ENCODE measurements at regions not wholly inside any gene's neighbourhood (a gene's known extent, or its start where the extent isn't known, plus 50 kb on each side); places are given as distances from the start of the nearest gene placed in this dataset.

GRCh38 chr2:39540414-39540813 is 103.3 kb upstream of the MAP4K3 start:
- no peak for DNase-seq

DNA sequence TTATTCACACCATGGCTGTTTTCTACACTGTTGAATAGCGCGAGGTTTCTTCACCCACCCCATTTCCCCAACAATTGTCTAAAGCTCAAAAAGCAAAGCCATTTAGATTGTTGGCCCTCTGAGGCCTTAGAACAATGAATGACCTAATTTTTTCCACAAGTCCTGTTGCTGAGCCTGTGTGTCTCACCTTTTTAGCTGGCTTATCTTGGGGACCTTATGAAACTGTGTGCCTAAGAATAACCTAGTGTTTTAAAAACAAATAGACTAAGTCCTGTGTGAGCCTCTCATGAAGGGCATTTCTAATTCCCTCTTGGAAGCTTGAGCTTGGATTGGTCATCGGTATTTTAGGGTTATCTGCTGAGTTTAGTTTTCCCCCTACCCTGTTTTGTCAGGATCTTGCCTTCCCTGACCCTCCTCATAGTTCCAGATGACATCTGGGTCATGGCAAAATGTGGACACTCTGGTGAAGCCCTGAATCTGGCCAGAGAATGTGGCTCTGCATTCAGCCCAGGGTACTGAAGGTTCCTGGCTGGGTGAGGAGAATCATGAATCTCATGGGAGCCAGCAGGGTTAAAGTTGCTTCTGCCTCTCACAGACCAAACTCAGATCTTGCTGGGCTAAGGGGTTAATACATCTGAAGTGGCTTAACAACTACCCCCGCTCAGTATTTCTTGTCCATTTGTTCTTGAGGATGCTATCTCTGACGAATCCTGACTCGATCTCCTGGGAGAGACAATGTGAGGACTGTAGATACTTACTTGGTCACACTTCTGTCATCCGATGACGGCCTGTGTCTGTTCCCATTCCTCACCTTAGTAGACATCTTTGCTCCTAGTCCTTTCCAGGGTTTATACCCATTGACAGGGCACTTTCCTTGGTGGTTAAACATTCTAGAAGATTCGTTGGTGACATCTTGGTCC is 104.2 kb upstream of the MAP4K3 start:
- no peak for DNase-seq

GRCh38 chr2:39542523-39542922 is 105.4 kb upstream of the MAP4K3 start:
- DNase-seq, result peak; percentile 47

DNA sequence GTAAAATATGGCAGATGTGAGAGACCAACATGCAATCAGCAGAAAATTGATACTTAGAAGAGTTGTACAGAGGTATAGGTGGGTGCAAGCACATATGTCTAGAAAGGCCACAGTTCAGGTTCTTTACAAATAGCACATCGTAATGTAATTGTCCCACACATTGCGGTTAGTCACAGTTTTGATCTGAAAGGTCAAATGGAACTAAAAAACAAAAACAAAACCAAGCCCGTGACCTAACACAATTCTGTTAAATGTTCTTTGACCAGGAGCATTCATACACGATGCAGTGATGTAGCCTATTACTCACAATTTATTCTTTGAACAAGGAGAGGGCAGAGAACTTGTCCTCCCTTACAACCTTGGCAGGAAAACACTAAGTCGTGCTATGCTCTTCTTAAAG is 108.9 kb upstream of the MAP4K3 start:
- no peak for DNase-seq

GRCh38 chr2:39546409-39546808 is 109.3 kb upstream of the MAP4K3 start:
- DNase-seq, result no peak

GRCh38 chr2:39546937-39547336 is 109.9 kb upstream of the MAP4K3 start:
- no peak for DNase-seq

DNA sequence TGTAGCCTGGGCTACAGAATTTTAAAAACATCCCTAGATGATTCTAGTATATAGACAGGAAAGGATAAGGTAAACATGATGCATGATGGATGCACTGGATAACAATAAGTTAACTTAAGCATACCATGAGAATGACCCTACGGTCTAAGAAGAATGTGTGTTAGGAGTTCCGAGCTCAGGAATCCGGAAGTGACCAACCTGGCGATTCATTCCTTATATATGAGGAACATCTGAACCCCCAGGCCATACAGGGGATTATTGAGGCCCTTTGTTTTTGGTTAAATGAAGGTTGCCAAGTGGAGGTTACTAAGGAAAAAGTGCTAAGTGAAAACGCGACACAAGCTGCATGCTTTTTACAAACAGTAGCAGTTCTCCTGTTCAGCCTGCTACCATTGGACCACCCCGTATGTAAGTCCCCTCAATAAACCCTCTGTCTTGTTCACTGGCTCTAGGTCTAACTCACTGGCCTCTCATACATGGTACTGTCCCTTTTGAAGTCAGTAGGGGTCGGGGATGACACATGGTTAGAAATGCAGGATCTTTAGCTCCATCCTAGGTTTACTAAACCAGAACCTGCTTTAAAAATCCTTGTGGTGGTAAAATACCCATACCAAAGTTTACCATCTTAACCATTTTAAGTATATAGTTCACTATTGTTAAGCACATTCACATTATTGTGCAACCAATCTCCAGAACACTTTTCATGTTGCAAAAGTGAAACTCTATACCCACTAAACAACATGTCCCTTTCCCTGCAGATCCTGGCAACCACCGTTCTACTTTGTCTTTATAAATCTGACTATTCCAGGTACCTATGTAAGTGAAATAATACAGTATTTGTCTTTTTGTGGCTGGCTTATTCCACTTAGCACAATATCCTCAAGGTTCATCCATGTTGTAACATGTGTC is 111.0 kb upstream of the MAP4K3 start:
- no peak for DNase-seq

DNA sequence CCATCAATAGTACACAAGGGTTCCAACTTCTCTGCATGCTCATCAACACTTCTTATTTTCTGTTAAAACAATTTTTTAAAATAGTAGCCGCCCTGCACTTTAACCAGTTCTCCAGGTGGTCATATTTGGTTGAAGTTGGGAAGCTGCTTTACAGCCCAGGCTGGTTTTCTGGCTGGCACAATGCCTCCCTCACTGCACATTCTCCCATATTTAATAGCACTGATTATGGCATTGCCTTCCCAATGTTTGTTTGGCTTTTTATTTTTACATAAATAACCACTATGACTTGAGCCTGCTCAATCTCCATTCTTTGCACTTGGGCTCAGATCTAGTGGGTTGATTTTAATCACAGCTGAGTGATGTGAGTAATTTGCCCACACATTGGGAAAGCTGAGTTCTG is 111.9 kb upstream of the MAP4K3 start:
- DNase-seq, result no peak

DNA sequence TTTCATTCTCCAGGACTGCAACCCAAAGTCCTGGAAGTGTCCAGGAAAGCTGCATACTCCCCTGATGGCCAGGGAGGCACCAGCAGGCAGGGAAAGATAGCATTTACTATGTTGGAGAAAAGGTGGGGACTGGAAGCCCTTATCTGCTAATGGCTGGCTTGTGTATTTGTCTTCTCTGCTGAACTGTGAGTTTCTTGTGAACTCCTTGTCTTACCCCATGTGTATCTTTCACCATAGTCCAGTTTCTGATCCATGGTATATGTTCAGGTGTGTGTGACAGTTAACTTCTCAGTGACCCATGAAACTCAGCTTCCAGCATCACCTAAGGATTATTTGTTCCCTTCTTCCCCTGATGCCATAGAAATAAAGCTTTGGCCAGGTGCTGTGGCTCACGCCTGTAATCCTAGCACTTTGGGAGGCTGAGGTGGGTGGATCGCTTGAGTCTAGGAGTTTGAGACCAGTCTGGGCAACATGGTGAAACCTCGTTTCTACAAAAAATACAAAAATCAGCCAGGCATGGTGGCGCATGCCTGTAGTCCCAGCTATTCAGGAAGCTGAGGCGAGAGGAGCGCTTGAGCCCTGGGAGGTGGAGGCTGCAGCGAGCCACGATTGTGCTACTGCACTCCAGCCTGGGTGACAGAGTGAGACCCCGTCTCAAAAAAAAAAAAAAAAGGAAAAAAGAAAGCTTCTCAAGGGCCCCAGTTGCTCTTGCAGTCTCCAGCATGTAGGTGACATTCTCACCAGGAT is 112.8 kb upstream of the MAP4K3 start:
- DNase-seq, result no peak

DNA sequence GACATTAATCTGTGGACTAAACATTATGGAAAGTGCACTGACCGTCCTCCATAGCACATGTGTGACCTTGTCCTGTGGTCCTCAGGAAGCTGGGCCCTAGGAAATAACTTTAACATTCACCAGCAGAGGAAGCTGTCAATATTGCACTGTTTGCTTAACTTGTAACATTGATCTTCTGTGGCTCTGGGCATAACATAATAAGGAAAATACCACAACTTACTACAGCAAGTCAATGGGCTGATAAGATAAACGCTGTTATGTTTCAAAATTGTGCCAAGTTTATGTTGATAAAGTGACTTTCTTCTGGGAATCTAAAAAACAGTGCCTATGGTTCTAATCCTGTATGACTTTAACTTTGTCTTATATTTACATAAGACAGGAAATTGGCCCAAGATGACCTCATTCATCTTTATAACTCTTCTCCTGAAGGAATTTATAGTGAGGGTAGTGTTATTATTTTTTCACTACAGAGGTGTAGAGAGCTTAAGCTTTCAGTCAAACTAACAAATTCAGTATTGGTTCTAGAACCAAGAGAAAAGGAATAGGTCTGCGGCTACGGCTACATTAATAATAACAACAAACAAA is 113.7 kb upstream of the MAP4K3 start:
- no peak for DNase-seq

DNA sequence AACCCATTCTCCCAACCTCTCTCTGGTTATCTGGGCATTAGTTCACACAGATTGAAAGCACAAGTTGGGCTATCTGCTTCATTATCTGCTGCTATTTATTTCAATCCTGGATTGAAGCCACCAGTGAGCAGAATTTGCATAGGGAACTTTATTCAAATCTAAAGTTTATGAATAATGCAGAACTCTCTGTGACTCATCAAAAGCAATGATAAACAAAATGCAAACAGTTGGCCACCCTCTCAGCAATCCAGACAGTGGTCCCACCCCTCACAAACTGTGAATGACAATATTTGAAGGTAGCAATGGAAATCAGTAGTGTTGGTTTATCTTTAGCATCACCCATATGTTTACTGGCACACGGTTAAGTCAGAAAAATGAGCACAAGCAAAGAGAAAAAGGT is 106.8 kb upstream of the TMEM178A start:
- DNase-seq, result no peak

GRCh38 chr2:39563572-39563971 is 102.1 kb upstream of the TMEM178A start:
- DNase-seq, result no peak

DNA sequence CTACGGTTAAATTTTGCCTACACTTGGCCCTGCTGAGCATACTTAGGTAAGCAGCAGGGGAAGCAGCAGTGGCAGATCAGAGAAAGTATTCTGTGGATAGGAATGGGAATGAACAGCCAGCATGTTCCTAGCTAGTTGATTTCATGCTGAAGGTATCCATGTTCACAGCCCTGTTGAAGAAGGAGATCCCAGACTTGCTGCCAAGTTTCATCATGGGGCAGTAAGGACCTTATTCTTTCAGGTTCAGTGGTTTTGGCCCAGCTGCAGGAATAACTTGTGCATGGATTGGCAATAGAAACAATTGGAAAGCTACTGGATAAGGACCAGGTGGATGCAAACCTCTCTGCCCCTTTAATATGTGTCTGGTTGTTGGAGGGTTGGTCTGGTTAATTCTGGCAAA is 98.2 kb upstream of the TMEM178A start:
- DNase-seq, result no peak

GRCh38 chr2:39568116-39568515 is 97.6 kb upstream of the TMEM178A start:
- no peak for DNase-seq

DNA sequence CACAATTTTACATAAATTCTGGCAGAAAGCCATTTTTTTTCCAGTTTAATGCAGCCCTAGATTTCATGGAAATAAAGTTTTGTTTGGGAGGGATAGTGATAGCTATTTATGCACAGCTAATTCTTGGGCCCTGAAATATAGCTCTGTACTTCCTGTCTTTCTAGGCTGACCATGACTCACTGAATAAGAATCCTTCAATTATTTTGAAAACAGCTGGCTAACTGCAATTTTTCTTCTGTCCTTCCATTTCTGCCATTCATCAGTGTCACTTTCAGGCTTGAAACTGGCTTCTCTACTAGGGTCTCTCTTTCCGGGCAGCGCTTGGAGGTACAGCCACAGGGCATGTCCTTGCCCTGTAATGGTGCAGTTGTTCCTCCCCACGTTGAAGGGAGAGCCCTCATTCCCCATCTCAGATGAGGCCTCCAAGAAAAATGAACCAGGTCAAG is 97.1 kb upstream of the TMEM178A start:
- DNase-seq, result no peak

DNA sequence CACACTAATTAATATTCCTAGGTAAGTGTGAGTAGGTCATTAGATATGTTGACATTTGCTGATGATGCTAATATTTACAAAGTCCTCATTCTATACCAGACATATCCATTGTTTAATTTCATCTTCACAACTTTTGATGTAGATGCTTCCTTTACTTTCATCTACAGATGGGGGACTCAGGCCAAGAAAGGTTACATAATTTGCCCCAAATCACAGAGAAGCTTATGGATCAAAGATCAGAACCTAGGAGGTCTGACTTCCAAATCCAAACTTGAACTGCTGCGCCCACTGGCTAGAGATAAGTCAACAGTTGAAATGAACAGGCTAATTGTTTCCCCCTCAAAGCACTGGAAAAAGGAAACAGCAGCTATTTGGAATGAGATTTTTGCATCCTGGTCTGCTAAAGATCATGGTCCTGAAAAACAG is 95.6 kb upstream of the TMEM178A start:
- DNase-seq, result no peak

- DNase-seq, result no peak
These were observed 95.1 kb upstream of the TMEM178A start for GRCh38 chr2:39570614-39571013.

DNA sequence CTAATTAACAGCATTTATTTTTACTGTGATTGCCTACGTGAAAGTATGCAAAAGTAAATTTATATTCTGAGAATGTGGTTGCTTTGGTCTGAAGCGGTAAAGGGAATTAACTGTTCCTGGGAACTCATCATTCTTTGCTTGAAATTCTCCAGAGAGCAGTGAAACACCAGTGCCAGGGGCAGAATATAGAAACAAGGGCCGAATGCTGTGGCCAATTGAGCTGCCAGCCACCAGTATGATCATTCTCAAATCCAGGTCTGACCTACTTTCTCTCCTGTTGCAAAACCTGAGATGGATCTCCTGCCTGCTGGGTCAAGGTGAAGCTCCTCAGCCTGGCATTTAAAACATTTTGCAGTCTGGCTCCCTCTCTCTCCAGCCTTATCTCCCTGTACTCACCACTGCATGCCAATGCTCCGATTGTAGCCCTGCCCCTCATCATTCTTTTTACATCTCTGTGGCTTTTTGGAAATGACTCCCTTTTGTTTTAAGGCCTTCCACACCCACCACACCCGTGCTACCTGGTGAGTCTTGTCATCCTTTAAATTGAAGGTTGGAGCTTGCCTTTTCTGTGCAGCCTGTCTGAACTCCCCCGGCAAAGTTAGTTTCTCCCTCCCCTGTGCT is 94.5 kb upstream of the TMEM178A start:
- no peak for DNase-seq

DNA sequence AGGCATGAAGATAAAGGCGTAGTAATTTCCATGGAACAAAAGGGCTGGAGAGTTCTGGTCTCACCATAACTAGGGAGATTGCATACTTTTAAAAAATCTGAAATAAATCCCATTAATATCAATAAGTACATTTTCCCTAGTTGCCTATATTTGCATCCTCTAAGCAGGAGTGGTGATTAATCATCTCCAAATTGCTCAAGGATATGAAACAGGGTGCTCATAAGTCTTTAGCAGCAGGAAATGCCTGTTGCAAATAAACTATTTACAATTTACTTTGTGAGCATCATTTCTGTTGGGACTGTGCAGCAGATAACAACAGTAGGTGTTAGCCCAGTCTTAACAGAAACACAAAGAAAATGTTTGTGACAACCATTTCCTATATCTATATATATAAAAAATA is 92.4 kb upstream of the TMEM178A start:
- no peak for DNase-seq

DNA sequence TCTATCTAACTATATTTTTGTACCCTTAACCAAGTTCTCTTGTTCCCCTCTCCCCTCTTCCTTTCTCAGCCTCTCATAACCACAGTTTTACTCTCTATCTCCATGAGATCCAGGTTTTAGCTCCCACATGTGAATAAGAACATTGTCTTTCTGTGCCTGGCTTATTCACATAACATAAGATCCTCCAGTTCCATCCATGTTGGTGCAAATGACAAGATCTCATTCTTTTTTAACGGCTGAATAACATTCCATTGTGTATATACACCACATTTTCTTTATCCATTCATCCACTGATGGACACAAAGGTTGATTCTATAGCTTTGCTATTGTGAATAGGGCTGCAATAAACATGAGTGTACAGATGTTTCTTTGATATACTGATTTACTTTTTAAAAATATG is 83.9 kb upstream of the TMEM178A start:
- no peak for DNase-seq

DNA sequence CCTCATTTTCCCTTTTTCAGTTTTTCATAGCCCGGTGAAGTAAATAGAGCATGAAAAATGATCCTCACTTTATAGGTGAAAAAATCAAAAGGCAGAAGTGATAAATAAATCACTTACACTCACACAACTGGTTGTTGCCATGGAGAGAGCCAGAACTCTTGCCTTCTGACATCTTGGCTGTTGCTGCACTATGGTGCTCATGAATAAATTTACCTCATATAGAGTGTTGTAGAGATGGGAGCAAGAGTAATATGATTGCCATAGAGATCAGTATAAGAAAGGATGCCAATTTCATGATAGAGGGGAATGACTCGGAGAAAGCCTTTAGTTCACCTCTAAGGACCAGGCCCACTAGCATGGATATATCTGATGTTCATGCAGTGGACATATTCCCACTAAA is 82.5 kb upstream of the TMEM178A start:
- DNase-seq, result no peak

DNA sequence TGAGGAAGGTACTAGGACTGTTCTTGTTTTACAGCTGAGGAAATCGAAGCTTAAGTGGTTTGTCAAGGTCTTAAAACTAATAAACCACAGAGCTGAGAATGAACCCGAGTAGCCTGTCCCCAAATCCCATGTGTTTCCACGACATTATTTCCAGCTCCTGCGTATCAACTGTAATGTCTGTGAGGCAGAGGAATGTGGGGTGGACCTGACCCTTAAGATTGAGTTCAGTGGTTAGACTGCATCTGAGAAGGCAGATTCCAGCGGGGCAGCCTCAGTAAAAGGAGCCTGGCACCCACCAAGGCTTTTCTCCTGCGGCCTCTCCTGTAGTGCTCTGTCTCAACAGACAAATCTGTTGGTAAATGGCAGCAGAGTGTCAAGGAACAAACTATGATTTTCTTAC is 81.9 kb upstream of the TMEM178A start:
- DNase-seq, result no peak
